ENCODE measurements at regions not wholly inside any gene's neighbourhood (a gene's known extent, or its start where the extent isn't known, plus 50 kb on each side); places are given as distances from the start of the nearest gene placed in this dataset.

DNA sequence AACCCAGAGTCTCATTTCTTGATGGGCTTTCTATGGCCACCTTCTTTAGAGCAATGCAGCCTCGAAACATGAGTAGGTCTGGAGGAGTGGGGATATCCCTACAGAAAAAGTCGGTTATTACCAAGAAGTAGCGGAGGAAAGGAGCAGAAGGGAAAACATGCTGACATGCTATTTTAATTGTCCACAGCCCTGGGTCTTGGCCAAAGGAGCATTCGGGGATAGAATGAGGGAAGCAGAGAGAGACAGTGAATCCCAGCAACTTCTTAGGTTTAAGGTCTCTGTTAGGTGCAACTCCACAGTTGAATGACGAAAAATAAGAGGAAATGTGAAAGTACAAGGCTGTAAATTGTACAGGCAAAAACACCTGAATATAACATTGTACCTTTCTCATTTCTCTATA, 506.7 kb upstream of the CDH18 start:
- no peak for TF ChIP-seq CTCF (IDR thresholded peaks at IDR 0.05)
- no peak for TF ChIP-seq POLR2A (IDR thresholded peaks at IDR 0.05)
